ENCODE measurements at regions not wholly inside any gene's neighbourhood (a gene's known extent, or its start where the extent isn't known, plus 50 kb on each side); places are given as distances from the start of the nearest gene placed in this dataset.

DNA sequence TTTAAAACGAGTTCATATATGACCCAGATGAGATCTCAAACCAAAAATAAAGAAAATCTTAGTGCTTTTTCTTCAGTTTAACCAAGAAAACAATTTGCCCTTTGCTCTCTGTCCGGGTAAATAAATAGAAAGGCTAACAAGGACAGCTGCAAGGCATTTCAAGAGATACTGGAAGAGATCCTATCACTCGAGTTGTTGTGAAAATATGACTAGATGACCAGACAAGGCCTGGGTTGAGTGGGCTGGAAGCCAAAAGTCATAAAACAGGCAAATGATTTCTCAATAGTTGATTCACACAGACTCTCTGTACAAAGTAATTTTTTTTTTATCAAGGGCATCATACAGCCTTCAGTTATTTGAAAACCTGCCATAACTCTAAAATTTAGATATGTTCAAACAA lies 55.9 kb upstream of the AVPR1A start:
- no peak for DNase-seq (ENCODE audit: low spot score)
- TF ChIP-seq, protein P1, sequence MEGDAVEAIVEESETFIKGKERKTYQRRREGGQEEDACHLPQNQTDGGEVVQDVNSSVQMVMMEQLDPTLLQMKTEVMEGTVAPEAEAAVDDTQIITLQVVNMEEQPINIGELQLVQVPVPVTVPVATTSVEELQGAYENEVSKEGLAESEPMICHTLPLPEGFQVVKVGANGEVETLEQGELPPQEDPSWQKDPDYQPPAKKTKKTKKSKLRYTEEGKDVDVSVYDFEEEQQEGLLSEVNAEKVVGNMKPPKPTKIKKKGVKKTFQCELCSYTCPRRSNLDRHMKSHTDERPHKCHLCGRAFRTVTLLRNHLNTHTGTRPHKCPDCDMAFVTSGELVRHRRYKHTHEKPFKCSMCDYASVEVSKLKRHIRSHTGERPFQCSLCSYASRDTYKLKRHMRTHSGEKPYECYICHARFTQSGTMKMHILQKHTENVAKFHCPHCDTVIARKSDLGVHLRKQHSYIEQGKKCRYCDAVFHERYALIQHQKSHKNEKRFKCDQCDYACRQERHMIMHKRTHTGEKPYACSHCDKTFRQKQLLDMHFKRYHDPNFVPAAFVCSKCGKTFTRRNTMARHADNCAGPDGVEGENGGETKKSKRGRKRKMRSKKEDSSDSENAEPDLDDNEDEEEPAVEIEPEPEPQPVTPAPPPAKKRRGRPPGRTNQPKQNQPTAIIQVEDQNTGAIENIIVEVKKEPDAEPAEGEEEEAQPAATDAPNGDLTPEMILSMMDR (IDR thresholded peaks at IDR 0.05; ENCODE audit: borderline replicate concordance, control extremely low read depth, extremely low read depth, insufficient read depth, missing control alignments), result no peak
- in situ Hi-C loops (cut with MboI; ENCODE audit: low sequenced_read_pairs, unreplicated experiment), result no loop called here

- DNase-seq (ENCODE audit: low spot score), result no peak
- in situ Hi-C loops (cut with MboI; ENCODE audit: low sequenced_read_pairs, unreplicated experiment), result no loop called here
- TF ChIP-seq, protein P1 (IDR thresholded peaks at IDR 0.05; ENCODE audit: borderline replicate concordance, control extremely low read depth, extremely low read depth, insufficient read depth, missing control alignments), result no peak
Observed at GRCh38 chr12:63206494-63206893, 55.5 kb upstream of the AVPR1A start.
